DOHH2 (cell line): ENCODE measurements at regions not wholly inside any gene's neighbourhood (a gene's known extent, or its start where the extent isn't known, plus 50 kb on each side); places are given as distances from the start of the nearest gene placed in this dataset.

ENCODE experiments used
- H3F3A ChIP-seq: fragments of 200-600 bp; sonication (generic), shearing (Covaris generic); 2 replicates; pipeline ENCODE4 v1.6.0; 2016; ENCODE audit warnings: antibody characterized with exemption, mild to moderate bottlenecking; ENCODE audit not compliant: control insufficient read depth, insufficient read depth
- H3K27ac ChIP-seq: fragments of 200-600 bp; sonication (generic); 2 replicates; pipeline ENCODE4 v1.5.1; 2014; ENCODE audit warnings: low read depth, mild to moderate bottlenecking, low read length, moderate library complexity
- H3K27me3 ChIP-seq: fragments of 200-600 bp; sonication (generic); 2 replicates; pipeline ENCODE4 v1.6.1; 2014; ENCODE audit warnings: mild to moderate bottlenecking, low read length, mixed read lengths; ENCODE audit not compliant: control insufficient read depth
- H3K36me3 ChIP-seq: fragments of 200-600 bp; sonication (generic); 2 replicates; pipeline ENCODE4 v1.6.1; 2014; ENCODE audit warnings: mild to moderate bottlenecking, low read length, moderate library complexity, mixed read lengths; ENCODE audit not compliant: control insufficient read depth
- H3K4me1 ChIP-seq: fragments of 200-600 bp; sonication (generic); 2 replicates; pipeline ENCODE4 v1.6.1; 2014; ENCODE audit warnings: mild to moderate bottlenecking, low read length, mixed read lengths; ENCODE audit not compliant: control insufficient read depth
- H3K4me2 ChIP-seq: fragments of 200-600 bp; sonication (generic); 2 replicates; pipeline ENCODE4 v1.6.0; 2014; ENCODE audit warnings: mild to moderate bottlenecking, low read length, moderate library complexity
- H3K4me3 ChIP-seq: fragments of 200-600 bp; sonication (generic); 2 replicates; pipeline ENCODE4 v1.5.1; 2014; ENCODE audit warnings: mild to moderate bottlenecking, low read length, mixed read lengths
- H3K79me2 ChIP-seq: fragments of 200-600 bp; sonication (generic); 2 replicates; pipeline ENCODE4 v1.6.1; 2014; ENCODE audit warnings: mild to moderate bottlenecking, low read length, mixed read lengths; ENCODE audit not compliant: control insufficient read depth
- H3K9me2 ChIP-seq: fragments of 200-600 bp; sonication (generic); replicated peaks from 2 replicates; pipeline ENCODE4 v1.6.1; 2014; ENCODE audit warnings: mild to moderate bottlenecking, low read length, mixed read lengths; ENCODE audit not compliant: control insufficient read depth
- H3K9me3 ChIP-seq: fragments of 200-600 bp; sonication (generic); 2 replicates; pipeline ENCODE4 v1.6.1; 2014; ENCODE audit warnings: antibody characterized with exemption, low read length, mixed read lengths; ENCODE audit not compliant: control insufficient read depth, insufficient read depth
- H4K20me1 ChIP-seq: fragments of 200-600 bp; sonication (generic); 2 replicates; pipeline ENCODE4 v1.6.0; 2014; ENCODE audit warnings: low read depth, mild to moderate bottlenecking, antibody characterized with exemption, low read length, moderate library complexity; ENCODE audit not compliant: control insufficient read depth, insufficient read depth
- CTCF ChIP-seq: fragments of 200-600 bp; sonication (generic); IDR thresholded peaks from one replicate; pipeline ENCODE4 v1.5.1; 2014; ENCODE audit warnings: antibody characterized with exemption, mild to moderate bottlenecking, low read depth, low read length; ENCODE audit not compliant: poor library complexity, severe bottlenecking
- EZH2phosphoT487 ChIP-seq: fragments of 200-600 bp; sonication (generic); IDR thresholded peaks from 2 replicates; pipeline ENCODE4 v1.6.1; 2017; ENCODE audit warnings: borderline replicate concordance, mild to moderate bottlenecking, antibody characterized with exemption, low read length, moderate library complexity, mixed read lengths

DNA sequence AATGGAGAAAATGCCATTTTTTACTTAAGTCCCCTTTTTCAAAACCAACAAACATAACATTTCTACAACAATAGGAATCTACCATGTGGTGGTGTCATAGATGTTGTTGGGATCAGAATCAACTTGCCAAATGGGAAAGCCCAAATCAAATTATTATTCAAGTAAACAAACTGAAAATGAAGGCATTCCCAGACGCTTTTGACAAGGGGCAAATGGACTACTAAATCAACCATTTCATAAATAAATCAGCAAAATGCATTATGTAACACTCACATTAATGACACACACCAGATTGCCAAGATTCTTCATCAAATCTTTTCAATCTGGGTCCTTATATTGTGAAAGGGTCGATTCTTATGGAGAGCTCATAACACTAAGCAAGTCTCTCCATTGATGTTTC, 375.6 kb downstream of the KIF16B start:
- Histone ChIP-seq H3K27ac (no peak overlapping the region), H3K4me3 (no peak overlapping the region), H3K79me2 (no peaks in the 10 kb centered on the region), H3K4me2 (no peak overlapping the region), H4K20me1 (no peaks in the 10 kb centered on the region), H3K9me2 (no peaks in the 10 kb centered on the region), H3F3A (no peaks in the 10 kb centered on the region), H3K27me3 (no peaks in the 10 kb centered on the region), H3K36me3 (no peaks in the 10 kb centered on the region), H3K4me1 (no peaks in the 10 kb centered on the region), H3K9me3 (peaks cover 5% of the 10 kb centered on the region; the same call in 1 of the 2 replicates)
- TF ChIP-seq EZH2phosphoT487: no peak
- no peak for TF ChIP-seq CTCF

DNA sequence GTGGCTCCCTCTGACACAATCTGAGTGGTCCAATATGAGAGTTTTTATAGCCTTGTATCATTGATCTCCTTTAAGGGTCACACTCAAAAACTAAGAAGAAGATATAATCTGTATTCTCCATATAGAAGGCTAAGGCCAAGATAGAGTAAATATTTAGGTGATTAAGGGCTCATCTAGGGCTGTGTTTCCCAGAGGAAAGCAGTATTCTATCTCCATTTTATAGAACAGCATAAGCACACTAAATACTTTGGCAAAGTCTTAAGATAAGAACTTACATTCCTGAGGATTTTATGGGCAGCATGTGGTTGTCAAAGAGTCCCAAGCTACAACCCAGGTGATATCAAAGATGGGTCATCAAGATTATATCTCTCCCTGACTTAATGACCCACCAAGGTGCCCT, 377.6 kb downstream of the KIF16B start:
- H4K20me1 ChIP-seq: no peaks in the 10 kb centered on the region
- H3K4me1 ChIP-seq: no peaks in the 10 kb centered on the region
- no peak overlapping the region for H3K4me2 ChIP-seq
- H3K27ac ChIP-seq: no peak overlapping the region
- no peaks in the 10 kb centered on the region for H3K79me2 ChIP-seq
- H3K4me3 ChIP-seq: no peak overlapping the region
- H3K9me2 ChIP-seq: no peaks in the 10 kb centered on the region
- H3K9me3 ChIP-seq: no peaks in the 10 kb centered on the region
- TF ChIP-seq EZH2phosphoT487 (no peak), CTCF (no peak)
- H3F3A ChIP-seq: no peaks in the 10 kb centered on the region
- no peaks in the 10 kb centered on the region for H3K36me3 ChIP-seq
- H3K27me3 ChIP-seq: no peaks in the 10 kb centered on the region

GRCh38 chr20:16194617-16195360, 378.5 kb downstream of the KIF16B start:
- no peaks in the 10 kb centered on the region for H3K9me3 ChIP-seq

DNA sequence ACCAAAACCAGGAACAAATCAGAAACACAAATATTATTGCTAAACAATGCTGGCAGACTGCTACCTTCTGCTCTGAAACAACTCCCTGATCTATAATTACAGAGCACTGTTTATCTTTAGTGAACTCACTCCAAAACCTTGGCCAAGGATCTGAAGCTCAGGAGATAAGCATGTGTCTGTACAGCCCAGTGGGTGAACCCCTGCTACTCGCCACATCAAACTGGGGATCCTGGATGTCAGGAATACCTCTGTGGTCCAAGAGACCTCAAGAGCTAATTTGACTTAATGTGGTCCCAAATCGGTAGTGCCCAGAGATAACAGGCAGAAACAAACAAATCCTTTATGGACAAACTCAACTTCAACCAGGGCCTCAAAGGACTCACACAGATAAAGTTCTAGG, 381.8 kb downstream of the KIF16B start:
- TF ChIP-seq EZH2phosphoT487: no peak
- no peak for TF ChIP-seq CTCF
- no peaks in the 10 kb centered on the region for H3K27me3 ChIP-seq
- H3K79me2 ChIP-seq: no peaks in the 10 kb centered on the region
- no peaks in the 10 kb centered on the region for H3K36me3 ChIP-seq
- H3K4me1 ChIP-seq: no peaks in the 10 kb centered on the region
- no peaks in the 10 kb centered on the region for H3F3A ChIP-seq
- H3K4me2 ChIP-seq: no peak overlapping the region
- peaks cover 7% of the 10 kb centered on the region; the same call in 1 of the 2 replicates for H3K9me3 ChIP-seq
- H3K9me2 ChIP-seq: no peaks in the 10 kb centered on the region
- no peak overlapping the region for H3K4me3 ChIP-seq
- H3K27ac ChIP-seq: no peak overlapping the region
- no peaks in the 10 kb centered on the region for H4K20me1 ChIP-seq

More at GRCh38 chr20:16194617-16195360, 378.5 kb downstream of the KIF16B start:
- H3F3A ChIP-seq: no peaks in the 10 kb centered on the region
- H3K4me1 ChIP-seq: no peaks in the 10 kb centered on the region
- no peak overlapping the region for H3K4me2 ChIP-seq
- H3K4me3 ChIP-seq: no peak overlapping the region
- no peak for TF ChIP-seq EZH2phosphoT487
- no peaks in the 10 kb centered on the region for H3K36me3 ChIP-seq
- H3K27me3 ChIP-seq: no peaks in the 10 kb centered on the region
- no peaks in the 10 kb centered on the region for H3K9me2 ChIP-seq
- H4K20me1 ChIP-seq: no peaks in the 10 kb centered on the region
- H3K79me2 ChIP-seq: no peaks in the 10 kb centered on the region
- H3K27ac ChIP-seq: no peak overlapping the region
